NCI-H2196 treated with DMSO at 0.1 percent for 48 hours (cell line): ENCODE measurements at regions not wholly inside any gene's neighbourhood (a gene's known extent, or its start where the extent isn't known, plus 50 kb on each side); places are given as distances from the start of the nearest gene placed in this dataset.
"Not testable (repeated sequence)": the region's sequence is repeated elsewhere in the genome, so short reads cannot be mapped to it uniquely, and the experiment has no call there.

ENCODE experiments used
- DNase-seq: peaks from one replicate; lab custom pipeline; 2025; ENCODE audit not compliant: unreplicated experiment; lab: John Stamatoyannopoulos, UW

DNA sequence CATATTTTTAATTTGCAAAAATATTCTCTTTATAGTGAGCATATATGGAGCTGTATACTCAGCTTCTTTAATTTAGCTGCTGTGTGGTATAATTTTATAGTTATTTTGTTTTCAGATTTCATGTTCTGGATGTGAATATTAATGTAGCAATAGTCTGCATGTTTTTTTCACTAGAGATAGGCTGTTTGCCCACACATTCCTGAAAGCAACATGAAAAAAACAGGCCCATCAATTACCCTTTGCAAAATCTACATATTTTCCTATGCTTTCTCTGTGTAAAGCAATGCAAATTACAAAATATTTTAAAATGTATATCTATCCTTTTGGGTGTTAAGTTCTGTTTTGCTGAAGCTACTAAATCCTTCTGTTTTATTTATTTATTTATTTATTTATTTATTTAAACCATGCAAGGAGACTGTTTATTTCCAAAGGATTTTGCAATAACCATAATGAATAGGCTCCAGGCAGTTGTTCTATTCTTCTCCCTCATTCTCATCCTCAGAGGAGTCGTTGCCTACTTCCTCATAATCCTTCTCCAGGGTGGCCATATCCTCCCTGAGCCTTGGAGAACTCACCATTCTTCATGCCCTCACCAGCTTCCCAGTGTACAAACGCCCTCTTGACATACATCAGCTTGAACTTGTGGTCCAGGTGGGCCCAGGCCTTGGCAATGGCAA, 277.1 kb downstream of the ANKRD50 start:
- no peak for DNase-seq

DNA sequence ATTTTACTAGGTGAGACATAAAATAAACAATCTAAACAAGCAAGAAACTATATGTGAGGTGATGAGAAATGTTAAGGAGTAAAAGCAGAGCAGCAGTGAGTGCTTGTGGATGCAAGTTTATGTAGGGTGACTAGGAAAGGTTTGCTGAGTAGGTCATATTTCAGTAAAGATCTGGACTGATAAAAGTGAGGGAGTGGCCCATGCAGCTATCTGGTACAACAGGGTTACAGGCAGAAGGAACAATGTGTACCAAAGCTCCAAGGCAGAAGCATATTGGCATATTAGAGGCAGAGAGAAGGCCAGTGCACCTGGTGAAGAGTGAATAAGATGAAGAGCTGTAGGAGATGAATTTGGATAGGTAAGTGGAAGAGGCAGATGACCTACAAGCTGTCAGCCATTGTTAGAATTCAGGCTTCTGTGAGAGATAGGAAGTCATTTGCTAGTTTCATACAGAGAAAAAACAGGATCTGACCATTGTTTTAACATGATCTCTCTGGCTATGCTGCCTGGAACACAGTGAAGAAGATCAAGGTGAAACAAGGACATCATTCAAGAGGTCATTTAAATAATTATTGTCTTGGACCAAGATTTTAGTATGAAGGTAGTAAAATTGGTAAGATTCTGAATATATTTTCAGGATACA, 274.6 kb downstream of the ANKRD50 start:
- no peak for DNase-seq

DNA sequence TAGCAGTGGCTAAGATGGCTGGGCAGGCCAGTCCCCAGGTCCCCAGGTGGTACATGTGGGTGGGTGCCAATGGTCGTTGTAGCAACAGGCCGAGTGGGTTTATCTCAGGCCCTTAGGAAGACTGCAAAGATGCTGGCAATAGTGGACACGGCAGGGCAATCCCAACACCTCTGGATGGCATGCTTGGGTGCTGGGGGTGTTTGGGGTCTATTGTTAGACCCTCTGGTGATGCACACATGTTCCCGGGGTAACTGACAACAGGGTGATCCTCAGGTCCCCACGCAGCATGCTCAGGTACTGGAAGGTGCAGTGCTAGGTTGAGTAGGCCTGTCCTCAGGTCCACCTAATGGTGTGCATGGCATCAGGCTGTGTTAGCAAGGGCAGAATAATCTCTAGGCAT, 267.5 kb downstream of the ANKRD50 start:
- no peak for DNase-seq

DNA sequence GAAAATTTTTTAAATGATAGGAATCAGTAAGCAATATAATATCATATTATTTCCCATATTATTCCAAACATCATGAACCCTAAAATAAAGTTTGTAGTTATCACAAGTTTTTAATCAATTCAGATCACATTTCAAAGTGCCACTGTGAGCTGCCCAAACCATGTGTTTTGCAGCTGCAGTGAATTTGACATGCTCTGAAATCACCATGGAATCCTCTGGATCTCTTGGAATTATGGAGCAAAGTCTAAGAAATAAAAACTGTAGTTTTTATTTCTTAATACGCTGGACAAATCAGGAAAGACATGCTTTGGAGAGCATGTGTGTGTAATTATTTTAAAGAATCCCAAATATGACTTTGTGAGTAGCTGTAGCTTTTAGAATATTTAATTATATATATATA, 262.7 kb downstream of the ANKRD50 start:
- no peak for DNase-seq

DNA sequence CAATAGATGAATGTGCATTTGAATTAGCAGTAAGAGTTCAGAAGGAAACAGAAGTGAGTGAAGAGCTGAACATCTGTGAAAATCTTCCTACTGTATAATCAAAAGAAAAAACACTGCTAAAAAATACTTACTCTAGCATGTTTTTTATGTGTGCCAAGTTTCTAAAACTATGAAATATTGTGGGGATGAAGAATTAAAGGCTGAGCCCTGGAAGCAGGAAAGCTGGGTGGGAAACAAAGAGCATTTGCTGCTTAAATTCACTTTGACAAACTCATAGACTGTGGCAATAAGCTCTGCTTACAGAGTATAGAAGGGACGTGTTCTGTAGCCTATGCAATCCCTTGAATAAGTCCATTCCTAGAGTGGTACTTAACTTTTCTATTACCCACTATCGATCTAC, 261.7 kb downstream of the ANKRD50 start:
- DNase-seq: no peak

DNA sequence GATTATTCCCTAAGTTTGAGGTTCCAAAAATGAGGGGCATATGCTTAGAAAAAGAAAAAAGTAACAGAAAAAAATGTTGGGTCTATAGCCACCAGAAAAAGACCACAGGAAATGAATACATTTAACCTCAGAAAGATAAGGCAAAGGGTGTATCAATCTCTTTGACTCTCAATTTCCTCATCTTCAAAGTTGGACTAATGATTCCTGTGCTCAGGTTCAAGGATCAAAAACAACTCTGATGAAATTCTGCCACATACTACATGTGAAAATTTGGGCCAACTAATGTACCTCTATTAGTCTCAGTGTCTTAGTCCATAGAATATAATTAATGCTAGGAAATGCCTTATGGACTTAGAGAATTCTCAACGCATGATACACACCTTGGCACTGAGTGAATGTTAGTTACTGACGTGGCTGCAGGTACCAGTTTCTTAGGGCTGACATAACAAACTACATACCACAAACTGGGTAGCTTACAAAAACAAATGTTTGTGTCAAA, 257.7 kb downstream of the ANKRD50 start:
- DNase-seq: no peak

DNA sequence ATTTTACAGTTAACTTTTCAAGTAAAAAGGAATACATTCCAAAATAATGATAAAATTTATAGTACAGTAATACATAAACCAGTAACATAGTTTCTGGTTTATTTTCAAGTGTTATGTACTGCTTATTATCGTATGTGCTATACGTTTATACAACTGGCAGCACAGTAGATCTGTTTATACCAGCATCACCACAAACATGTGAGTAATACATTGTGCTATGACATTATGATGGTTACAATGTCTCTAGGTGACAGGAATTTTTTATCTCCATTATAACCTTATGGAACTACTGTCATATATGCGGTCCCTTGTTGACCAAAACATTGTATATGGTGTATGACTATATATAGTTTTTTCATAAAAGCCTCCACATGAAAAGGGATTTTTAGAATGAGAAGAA, 256.9 kb downstream of the ANKRD50 start:
- no peak for DNase-seq

DNA sequence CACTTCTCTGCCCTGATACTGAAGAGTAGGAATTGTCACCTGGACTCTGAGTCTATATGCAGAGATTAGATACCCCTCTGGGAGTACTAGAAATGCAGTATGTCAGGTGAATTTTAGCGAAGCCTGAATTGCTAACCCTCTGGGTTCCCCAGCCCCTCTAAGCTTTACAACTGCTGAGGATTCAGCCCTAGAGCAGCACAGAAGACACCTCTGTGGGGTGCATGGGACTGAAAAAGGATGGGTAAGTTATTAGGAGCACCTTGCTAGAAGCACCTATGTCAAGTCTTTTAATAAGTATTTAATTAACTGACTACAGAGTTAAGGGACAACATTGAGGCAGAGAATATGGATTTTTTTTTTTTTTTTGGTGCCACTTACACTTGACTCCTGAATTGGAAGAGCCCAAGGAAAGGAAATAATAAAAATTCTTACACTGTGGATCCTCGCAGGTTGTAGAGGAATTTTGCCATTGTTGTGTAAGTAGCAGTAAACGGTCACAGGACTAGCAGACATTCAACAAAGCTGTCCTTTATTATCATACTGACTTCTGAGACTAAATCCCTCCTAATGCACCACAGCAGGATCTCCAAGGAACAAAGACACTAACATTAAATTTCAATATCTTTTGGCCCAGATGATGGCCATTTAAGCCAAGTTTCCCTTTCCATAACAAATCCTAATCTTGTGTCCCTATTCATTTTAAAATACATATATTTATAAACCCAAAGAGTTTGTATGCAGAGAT, 253.2 kb downstream of the ANKRD50 start:
- no peak for DNase-seq

DNA sequence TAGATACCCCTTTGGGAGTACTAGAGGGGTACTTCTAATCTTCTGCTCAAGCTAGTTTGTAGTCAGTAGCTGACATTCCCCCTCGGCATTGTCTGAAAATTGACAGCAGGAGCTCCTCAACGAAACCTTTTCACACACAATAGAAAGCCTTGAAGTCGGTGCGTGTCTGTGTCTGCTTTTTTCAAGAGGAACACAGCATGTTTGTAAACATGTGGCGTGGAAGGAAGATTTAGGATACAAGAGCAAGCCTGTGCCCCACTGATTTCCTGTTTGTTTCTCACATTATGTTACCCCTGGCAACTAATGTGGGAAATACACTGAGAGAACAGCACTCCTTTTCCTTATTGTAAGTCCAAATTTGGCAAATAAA, 252.6 kb downstream of the ANKRD50 start:
- no peak for DNase-seq

DNA sequence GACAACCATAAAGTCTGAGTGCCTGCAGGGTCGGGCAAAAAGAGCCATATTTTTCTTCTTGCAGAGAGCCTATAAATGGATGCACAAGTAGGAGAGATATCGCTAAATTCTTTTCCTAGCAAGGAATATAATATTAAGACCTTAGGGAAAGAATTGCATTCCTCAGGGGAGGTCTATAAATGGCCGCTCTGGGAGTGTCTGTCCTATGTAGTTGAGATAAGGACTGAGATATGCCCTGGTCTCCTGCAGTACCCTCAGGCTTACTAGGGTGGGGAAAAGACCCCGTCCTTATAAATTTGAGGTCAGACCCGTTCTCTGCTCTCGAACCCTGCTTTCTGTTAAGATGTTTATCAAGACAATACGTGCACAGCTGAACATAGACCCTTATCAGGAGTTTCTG, 250.9 kb downstream of the ANKRD50 start:
- not testable (repeated sequence) for DNase-seq

DNA sequence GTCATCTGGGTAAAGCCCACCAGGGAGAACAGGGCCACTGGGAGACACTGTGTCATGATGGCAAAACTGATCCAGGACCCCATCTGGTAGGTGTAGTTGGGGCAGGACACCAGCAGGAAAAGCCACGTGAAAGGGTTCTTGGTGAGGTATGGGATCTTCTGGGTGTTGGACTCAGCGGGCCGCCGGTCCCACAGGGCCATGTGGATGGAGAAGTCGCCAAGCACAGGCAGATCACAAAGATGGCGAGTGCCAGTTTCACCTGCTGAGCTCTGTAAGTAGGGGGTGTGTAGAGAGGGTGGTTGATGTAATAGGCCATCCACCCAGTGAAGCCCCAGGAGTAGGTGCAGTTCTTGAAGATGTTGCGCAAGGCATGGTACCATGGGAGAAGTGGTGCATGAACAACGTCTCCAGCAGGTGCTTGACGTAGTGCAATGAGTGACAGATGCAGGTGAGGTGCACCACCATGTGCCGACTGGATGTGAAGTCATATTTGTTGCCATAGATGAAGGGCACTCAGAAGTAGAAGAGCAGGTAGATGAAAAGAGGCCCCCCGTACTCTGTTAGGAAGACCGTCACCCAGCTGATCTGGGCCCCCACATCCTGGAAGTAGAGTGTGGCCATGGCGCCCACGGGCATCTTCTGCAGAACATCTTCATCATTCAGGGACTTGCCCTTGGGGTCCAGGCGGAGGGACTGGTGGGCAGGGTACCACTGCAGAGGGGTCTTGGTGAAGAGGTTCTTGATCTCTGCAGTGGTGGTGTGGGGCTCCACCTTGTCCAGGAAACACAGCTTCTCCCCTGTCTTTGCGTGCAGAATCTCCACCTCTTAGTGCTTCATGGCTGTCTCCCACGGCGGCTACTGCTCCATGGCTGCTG, 249.3 kb downstream of the ANKRD50 start:
- no peak for DNase-seq

DNA sequence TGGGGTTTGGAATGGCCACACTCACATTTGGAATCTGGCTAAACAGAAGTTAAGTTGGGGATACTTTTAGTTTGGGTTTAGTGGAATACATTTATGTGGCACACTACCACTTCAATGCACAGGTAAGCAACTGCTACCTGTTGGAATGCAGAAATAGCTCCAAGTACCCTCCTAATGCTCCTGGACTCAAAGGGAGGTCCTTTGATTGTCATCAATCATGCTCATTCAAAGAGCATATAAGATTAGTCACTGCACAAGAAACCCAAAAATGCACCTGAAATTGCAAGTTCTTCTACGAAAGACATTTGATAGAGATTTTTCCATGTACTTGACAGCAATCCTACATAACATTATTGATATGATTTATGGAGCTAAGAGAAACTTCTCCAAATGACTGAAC, 247.7 kb downstream of the ANKRD50 start:
- DNase-seq: no peak

DNA sequence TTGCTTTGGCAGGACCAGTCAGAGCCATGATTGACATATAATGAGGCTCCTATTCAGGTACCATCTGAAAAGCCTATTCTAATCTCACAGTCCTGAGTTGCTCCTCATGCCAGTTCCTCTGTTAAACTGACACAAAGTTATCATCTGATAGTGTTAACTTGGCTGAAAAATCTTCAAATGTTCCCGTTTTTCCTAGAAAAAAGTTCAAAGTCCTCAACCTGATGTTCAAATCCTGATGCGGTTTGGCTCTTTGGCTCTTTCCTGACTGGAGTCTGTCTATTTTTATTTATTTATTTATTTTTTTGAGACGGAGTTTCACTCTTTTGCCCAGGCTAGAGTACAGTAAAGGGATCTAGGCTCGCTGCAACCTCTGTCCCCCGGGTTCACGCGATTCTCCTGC, 244.2 kb downstream of the ANKRD50 start:
- DNase-seq: no peak

DNA sequence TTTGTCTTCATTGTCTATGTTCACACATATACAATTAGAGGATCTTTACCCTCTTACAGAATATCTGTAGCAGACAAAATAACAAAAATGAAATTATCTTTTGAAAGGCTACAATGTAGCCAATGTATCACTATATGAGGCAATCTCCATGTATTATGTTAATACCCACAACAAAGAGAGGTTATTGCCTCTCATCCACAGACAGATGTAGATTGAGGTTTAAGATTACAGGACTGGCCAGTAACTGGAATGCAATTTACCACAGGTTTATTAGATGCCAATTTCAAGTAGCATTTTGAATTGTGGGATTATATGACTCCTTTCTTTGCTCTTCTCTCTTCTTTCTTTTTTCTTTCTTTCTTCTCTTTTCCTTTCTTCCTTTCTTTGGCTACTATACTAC, 242.6 kb downstream of the ANKRD50 start:
- DNase-seq: no peak

DNA sequence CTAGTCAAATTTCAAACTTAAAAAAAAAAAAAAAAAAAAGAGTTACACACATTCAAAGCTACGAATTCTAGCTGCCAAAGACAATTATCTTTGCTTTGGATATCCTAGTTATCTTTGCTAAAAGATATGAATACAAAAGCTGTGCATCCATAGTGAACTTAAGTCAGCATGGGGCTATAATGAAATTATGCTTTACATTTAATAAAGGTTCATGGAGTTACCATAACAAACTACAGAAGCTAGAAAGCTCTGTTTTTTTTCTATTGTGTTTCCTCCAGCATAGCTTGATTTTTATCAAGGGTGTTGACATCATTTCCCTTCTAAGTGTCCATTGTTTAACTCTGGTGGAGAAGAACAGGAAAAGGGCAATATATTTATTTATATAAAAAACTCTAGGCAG, 234.1 kb downstream of the ANKRD50 start:
- no peak for DNase-seq

DNA sequence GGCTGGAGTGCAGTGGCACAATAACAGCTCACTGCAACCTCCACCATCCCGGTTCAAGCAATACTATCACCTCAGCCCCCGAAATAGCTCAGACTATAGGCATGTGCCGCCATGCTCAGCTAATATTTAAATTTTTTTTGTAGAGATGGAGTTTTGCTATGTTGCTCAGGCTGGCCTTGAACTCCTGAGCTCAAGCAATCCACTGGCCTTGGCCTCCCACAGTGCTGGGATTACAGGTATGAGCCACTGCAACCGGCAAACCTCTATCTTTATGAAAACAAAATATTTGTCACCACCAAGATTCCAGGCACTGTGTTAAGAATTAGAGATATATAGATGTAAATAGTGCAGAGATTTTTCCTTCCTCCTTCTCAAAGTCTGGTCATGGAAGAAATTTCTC, 232.5 kb downstream of the ANKRD50 start:
- DNase-seq: no peak

DNA sequence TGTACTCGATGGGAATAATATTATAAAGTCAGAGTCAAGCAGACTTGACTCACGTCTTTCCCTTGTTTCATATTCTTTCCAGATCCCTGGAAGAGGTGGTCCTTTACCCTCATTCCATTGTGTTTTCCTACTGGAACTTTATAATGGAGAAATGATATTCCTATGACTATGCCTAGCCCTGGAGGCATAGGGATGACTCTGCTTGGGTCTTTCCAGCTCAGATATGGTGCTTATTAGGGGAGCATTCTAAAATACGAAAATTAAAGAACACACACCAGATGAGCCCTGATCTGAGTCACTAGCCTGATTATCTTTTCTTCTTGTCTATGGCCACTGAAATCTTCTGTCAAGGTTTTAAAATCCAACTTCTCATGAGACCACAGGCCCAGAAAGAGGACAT, 231.4 kb downstream of the ANKRD50 start:
- no peak for DNase-seq

DNA sequence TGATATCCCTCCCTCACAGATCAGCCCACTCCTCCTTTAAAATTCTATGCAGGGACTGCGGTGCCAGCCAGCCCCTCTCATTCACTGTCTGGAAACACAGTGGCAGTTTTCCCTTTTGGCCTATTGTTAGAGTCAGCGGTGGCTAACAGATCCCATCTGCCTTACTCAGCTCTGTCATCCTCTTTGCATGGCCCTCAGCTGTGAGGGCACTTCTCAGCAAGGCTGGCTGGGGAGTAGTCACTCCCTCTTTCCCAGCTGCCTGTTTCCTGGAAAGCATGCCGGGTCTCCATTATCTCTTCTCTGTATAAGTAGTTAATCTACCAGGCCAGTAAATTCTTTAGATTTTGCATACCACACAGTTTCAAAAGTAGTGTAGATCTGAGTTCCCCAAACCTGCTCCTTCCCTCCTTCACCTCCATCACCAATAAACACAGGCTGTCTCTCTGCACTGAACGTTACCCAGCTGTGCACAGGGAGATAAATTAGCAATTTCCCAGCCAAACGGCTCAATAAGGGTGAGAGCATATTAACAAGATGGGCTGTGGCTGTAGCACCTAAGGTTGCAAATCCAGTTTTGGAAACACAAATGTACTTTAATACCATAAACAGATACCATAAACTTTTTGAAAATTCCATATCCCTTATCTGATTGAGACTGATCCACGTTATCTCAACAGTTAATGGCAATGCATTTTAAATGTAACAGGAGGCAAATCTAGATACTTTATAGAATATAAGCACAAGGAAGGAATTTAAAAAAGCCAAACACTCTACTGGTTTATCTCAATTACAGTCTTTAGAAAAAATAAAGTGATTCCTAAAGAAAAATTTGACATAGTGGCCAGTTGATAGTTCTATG, 229.3 kb downstream of the ANKRD50 start:
- no peak for DNase-seq

DNA sequence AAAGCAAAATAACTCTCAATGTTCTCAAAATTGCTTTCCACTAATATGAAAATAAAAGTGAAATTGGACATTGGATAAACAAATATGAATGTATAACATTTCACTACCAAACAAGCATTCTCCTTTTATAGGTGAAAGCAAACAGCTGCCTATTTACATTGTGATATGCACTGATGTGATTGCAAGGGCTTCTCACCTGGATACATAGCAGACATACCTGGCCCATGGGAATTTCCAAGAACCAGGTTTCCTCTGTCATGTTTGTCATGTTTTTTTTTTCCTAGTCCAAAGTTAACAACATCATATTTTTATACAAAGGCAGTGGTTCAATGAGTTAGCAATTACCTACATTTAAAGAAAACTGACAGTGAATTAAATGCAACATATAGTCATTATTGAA, 228.5 kb downstream of the ANKRD50 start:
- DNase-seq: no peak

DNA sequence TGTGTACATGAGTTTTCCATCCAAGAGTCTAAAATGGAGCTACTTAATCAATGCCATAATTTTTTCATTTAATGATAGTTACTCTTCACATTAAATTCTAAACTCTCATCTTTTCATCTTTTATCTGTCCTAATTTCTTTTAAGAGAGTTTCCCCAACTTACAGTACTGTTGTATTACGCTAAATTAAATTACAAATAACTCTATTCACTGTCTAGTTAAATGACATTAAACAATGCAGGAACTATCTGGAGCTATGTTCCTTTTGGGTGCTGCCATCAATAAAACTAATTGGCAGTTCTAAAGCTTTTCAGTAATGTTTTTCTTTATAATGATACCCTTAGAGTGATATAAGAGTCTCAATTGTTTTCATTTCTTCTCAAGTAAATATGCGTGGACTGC, 227.6 kb downstream of the ANKRD50 start:
- no peak for DNase-seq
